ENCODE measurements at regions not wholly inside any gene's neighbourhood (a gene's known extent, or its start where the extent isn't known, plus 50 kb on each side); places are given as distances from the start of the nearest gene placed in this dataset.

- H3K9me3 ChIP-seq (ENCODE audit: insufficient read depth, low read length), result no peaks in the 10 kb centered on the region
- no peak for TF ChIP-seq ZNF274 (IDR thresholded peaks at IDR 0.05; ENCODE audit: low read depth, low read length)
- TF ChIP-seq SUZ12 (IDR thresholded peaks at IDR 0.05; ENCODE audit: extremely low read depth, insufficient read depth, insufficient read length), result no peak
- TF ChIP-seq YY1 (IDR thresholded peaks at IDR 0.05; ENCODE audit: insufficient read depth, insufficient read length), result no peak
These were observed 100.7 kb upstream of the STX18 start for GRCh38 chr4:4642496-4643000.

DNA sequence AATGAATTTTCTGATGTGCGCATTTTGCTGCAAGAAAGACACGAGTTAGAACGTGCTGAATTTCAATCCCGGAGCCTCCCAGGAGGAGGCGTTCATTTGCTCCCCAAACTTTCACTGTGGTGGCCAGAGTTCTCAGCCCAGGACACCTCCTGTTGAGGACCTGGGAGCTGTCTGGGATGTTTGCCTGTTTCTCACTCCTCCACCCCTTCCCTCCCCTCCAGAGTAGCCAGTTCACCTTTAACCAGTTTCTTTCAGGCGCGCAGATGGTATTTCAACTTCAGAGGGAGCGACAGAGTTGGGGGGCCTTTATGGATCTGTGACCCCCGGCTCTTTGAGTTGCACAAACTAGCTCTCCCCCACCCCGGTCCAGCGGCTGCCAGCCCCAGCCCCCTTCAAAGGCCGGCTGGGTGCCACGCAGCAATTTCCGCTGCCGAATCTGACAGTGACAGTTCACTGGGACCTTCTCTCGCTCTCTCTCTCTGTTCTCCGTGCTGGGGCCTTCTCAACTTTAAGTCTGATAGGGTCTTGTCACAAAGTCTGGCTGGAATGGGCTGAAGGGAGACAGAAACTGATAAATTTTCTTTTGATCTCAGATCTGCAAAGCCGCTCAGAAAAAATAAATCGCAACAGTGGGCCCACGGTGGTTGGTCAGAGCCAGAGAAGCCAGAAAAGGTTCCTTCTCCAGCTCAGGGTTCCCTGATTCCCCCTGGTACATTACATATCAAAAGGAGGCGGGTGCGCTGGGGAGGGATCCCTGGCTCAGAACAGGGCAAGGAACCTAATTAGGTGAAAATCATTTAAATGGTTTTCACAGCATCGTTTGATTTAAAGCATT is 100.0 kb upstream of the STX18 start:
- H3K4me1 ChIP-seq (ENCODE audit: insufficient read depth, insufficient read length), result peaks cover 8% of the 10 kb centered on the region
- H3K9me3 ChIP-seq (ENCODE audit: insufficient read depth, low read length), result no peaks in the 10 kb centered on the region
- H3K27me3 ChIP-seq (ENCODE audit: insufficient read depth, insufficient read length), result peaks cover 3% of the 10 kb centered on the region
- peak overlapping the region; percentile 29 for H3K9ac ChIP-seq (ENCODE audit: insufficient read length, low read depth)
- no peak for TF ChIP-seq ZNF274 (IDR thresholded peaks at IDR 0.05; ENCODE audit: low read depth, low read length)
- TF ChIP-seq YY1 (IDR thresholded peaks at IDR 0.05; ENCODE audit: insufficient read depth, insufficient read length), result no peak
- TF ChIP-seq SUZ12 (IDR thresholded peaks at IDR 0.05; ENCODE audit: extremely low read depth, insufficient read depth, insufficient read length), result no peak
- H3K36me3 ChIP-seq (ENCODE audit: insufficient read depth, insufficient read length, low read length), result no peaks in the 10 kb centered on the region
- H3K4me3 ChIP-seq (ENCODE audit: insufficient read length, low read depth), result peak overlapping the region; percentile 10
- DNase-seq (ENCODE audit: low read depth, low spot score), result no peak

More at GRCh38 chr4:4642496-4643000, 100.7 kb upstream of the STX18 start:
- DNase-seq (ENCODE audit: low read depth, low spot score), result no peak
- H3K4me1 ChIP-seq (ENCODE audit: insufficient read depth, insufficient read length), result peaks cover 10% of the 10 kb centered on the region
- no peak overlapping the region for H3K4me3 ChIP-seq (ENCODE audit: insufficient read length, low read depth)
- no peaks in the 10 kb centered on the region for H3K36me3 ChIP-seq (ENCODE audit: insufficient read depth, insufficient read length, low read length)
- H3K27me3 ChIP-seq (ENCODE audit: insufficient read depth, insufficient read length), result peaks cover 3% of the 10 kb centered on the region
- H3K9ac ChIP-seq (ENCODE audit: insufficient read length, low read depth), result no peak overlapping the region

- peaks cover 8% of the 10 kb centered on the region for H3K4me1 ChIP-seq (ENCODE audit: insufficient read depth, insufficient read length)
- H3K4me3 ChIP-seq (ENCODE audit: insufficient read length, low read depth), result no peak overlapping the region
- DNase-seq (ENCODE audit: low read depth, low spot score), result no peak
- no peaks in the 10 kb centered on the region for H3K36me3 ChIP-seq (ENCODE audit: insufficient read depth, insufficient read length, low read length)
- H3K9ac ChIP-seq (ENCODE audit: insufficient read length, low read depth), result peak overlapping the region; percentile 29
- H3K27me3 ChIP-seq (ENCODE audit: insufficient read depth, insufficient read length), result peaks cover 3% of the 10 kb centered on the region
- H3K9me3 ChIP-seq (ENCODE audit: insufficient read depth, low read length), result no peaks in the 10 kb centered on the region
- TF ChIP-seq SUZ12 (IDR thresholded peaks at IDR 0.05; ENCODE audit: extremely low read depth, insufficient read depth, insufficient read length), result no peak
These were observed 99.4 kb upstream of the STX18 start for GRCh38 chr4:4641254-4641653.

GRCh38 chr4:4640692-4641091 is 98.8 kb upstream of the STX18 start:
- no peak for TF ChIP-seq YY1 (IDR thresholded peaks at IDR 0.05; ENCODE audit: insufficient read depth, insufficient read length)
- TF ChIP-seq ZNF274 (IDR thresholded peaks at IDR 0.05; ENCODE audit: low read depth, low read length), result no peak
- no peak for TF ChIP-seq SUZ12 (IDR thresholded peaks at IDR 0.05; ENCODE audit: extremely low read depth, insufficient read depth, insufficient read length)
- Histone ChIP-seq H3K4me3 (ENCODE audit: insufficient read length, low read depth) (no peak overlapping the region), H3K27me3 (ENCODE audit: insufficient read depth, insufficient read length) (peaks cover 3% of the 10 kb centered on the region), H3K9me3 (ENCODE audit: insufficient read depth, low read length) (no peaks in the 10 kb centered on the region), H3K4me1 (ENCODE audit: insufficient read depth, insufficient read length) (peaks cover 7% of the 10 kb centered on the region), H3K9ac (ENCODE audit: insufficient read length, low read depth) (no peak overlapping the region), H3K36me3 (ENCODE audit: insufficient read depth, insufficient read length, low read length) (no peaks in the 10 kb centered on the region)
- no peak for DNase-seq (ENCODE audit: low read depth, low spot score)

- DNase-seq (ENCODE audit: low read depth, low spot score), result no peak
- no peak overlapping the region for H3K9ac ChIP-seq (ENCODE audit: insufficient read length, low read depth)
- no peak overlapping the region for H3K4me3 ChIP-seq (ENCODE audit: insufficient read length, low read depth)
- TF ChIP-seq SUZ12 (IDR thresholded peaks at IDR 0.05; ENCODE audit: extremely low read depth, insufficient read depth, insufficient read length) (no peak), YY1 (IDR thresholded peaks at IDR 0.05; ENCODE audit: insufficient read depth, insufficient read length) (no peak), ZNF274 (IDR thresholded peaks at IDR 0.05; ENCODE audit: low read depth, low read length) (no peak)
- peaks cover 6% of the 10 kb centered on the region for H3K4me1 ChIP-seq (ENCODE audit: insufficient read depth, insufficient read length)
- peaks cover 3% of the 10 kb centered on the region for H3K27me3 ChIP-seq (ENCODE audit: insufficient read depth, insufficient read length)
- H3K9me3 ChIP-seq (ENCODE audit: insufficient read depth, low read length), result no peaks in the 10 kb centered on the region
- H3K36me3 ChIP-seq (ENCODE audit: insufficient read depth, insufficient read length, low read length), result no peaks in the 10 kb centered on the region
These were observed 97.5 kb upstream of the STX18 start for GRCh38 chr4:4639370-4639769.

DNA sequence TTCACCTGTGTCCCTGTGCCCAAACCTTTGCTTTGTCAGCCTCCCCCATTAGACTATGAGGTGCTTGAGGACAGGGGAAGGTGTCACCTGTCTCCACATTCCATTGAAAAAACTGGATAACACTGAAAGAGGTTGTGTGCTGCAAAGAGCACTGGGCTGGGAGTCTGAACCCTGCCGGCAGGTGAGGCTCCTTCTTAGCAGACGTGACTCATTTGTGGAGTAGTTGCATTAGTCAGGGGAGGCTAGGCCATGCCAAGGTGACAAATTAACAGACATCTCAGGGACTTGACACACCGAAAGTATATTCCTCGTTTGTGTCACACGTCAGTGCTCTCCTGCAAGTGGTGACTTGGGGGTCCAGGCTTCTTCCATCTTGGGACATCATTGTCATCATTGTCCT is 95.9 kb upstream of the STX18 start:
- no peak overlapping the region for H3K9ac ChIP-seq (ENCODE audit: insufficient read length, low read depth)
- peaks cover 3% of the 10 kb centered on the region for H3K4me1 ChIP-seq (ENCODE audit: insufficient read depth, insufficient read length)
- H3K36me3 ChIP-seq (ENCODE audit: insufficient read depth, insufficient read length, low read length), result no peaks in the 10 kb centered on the region
- no peak overlapping the region for H3K4me3 ChIP-seq (ENCODE audit: insufficient read length, low read depth)
- no peaks in the 10 kb centered on the region for H3K27me3 ChIP-seq (ENCODE audit: insufficient read depth, insufficient read length)
- no peak for DNase-seq (ENCODE audit: low read depth, low spot score)
- TF ChIP-seq SUZ12 (IDR thresholded peaks at IDR 0.05; ENCODE audit: extremely low read depth, insufficient read depth, insufficient read length) (no peak), ZNF274 (IDR thresholded peaks at IDR 0.05; ENCODE audit: low read depth, low read length) (no peak), YY1 (IDR thresholded peaks at IDR 0.05; ENCODE audit: insufficient read depth, insufficient read length) (no peak)
- H3K9me3 ChIP-seq (ENCODE audit: insufficient read depth, low read length), result no peaks in the 10 kb centered on the region

- no peak for DNase-seq (ENCODE audit: low read depth, low spot score)
These were observed 91.6 kb upstream of the STX18 start for GRCh38 chr4:4633431-4633830.

More at GRCh38 chr4:4633431-4633830, 91.6 kb upstream of the STX18 start:
- TF ChIP-seq ZNF274 (IDR thresholded peaks at IDR 0.05; ENCODE audit: low read depth, low read length) (no peak), SUZ12 (IDR thresholded peaks at IDR 0.05; ENCODE audit: extremely low read depth, insufficient read depth, insufficient read length) (no peak), YY1 (IDR thresholded peaks at IDR 0.05; ENCODE audit: insufficient read depth, insufficient read length) (no peak)
- Histone ChIP-seq H3K4me1 (ENCODE audit: insufficient read depth, insufficient read length) (no peaks in the 10 kb centered on the region), H3K9me3 (ENCODE audit: insufficient read depth, low read length) (peaks cover 3% of the 10 kb centered on the region), H3K36me3 (ENCODE audit: insufficient read depth, insufficient read length, low read length) (no peaks in the 10 kb centered on the region), H3K4me3 (ENCODE audit: insufficient read length, low read depth) (no peak overlapping the region), H3K9ac (ENCODE audit: insufficient read length, low read depth) (no peak overlapping the region), H3K27me3 (ENCODE audit: insufficient read depth, insufficient read length) (no peaks in the 10 kb centered on the region)
